ENCODE measurements at regions not wholly inside any gene's neighbourhood (a gene's known extent, or its start where the extent isn't known, plus 50 kb on each side); places are given as distances from the start of the nearest gene placed in this dataset.

DNA sequence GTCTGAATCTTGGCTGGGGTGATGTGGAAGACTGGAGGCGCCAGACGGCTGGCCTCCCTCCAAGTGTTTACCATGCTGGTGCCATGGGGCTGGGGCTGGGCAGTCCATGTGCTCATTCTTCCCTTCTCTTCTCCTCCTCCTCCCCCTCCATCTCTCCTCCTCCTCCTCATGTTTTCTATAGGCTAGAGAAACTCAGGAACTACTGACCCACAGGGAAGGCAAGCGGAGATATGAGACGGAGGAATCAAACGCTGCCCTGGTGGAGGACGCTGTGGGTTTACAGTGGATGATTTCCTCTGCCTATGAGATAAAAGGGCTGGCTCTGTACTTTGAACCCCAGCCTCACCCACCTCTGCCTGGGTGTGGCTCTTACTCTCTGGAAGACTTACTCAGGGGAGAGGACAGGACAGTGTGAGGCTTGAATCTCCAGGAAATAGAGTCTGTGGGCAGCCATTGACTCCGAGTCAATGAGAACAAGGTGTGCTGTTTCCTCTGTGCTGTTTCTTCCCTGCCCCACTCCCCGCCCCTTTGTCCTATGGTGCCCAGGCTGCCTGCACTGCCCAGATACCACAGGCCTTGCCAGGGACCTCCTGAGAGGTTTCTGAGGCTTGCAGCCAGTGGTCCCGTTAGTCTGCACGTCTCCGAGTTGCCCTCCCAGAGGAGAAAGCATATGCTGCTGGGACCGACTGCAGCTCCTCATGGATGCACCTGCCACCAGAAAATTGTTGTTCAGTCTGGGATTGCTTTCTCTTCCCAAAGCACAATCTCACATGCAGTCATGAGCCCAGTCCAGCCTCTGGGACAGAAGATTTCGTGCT lies 132.6 kb upstream of the ARHGAP5 start:
- DNase-seq = no peak

- no peak for DNase-seq
Observed at GRCh38 chr14:31945074-31945613, 132.0 kb upstream of the ARHGAP5 start.

- DNase-seq = no peak
Observed at GRCh38 chr14:31945701-31946100, 131.4 kb upstream of the ARHGAP5 start.

DNA sequence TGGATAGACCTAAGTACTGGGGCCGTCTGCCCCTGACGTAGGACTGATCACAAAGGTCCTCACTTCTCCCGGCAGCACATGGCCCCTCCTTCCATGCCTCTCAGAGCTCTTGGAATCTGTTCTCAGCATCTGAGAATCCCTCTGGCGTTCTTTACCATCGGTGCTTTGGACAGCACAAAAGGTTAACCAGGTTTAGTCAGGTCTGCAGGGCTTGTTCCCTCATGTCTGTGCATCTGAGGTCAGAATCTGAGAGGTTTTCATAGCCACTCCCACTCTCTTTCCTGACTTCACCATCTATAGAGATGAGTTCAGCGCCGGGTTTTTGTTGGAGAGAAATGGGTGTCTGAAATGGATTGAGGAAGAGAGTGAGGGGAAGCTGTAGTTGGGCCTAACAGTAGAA lies 130.0 kb upstream of the ARHGAP5 start:
- no peak for DNase-seq

DNA sequence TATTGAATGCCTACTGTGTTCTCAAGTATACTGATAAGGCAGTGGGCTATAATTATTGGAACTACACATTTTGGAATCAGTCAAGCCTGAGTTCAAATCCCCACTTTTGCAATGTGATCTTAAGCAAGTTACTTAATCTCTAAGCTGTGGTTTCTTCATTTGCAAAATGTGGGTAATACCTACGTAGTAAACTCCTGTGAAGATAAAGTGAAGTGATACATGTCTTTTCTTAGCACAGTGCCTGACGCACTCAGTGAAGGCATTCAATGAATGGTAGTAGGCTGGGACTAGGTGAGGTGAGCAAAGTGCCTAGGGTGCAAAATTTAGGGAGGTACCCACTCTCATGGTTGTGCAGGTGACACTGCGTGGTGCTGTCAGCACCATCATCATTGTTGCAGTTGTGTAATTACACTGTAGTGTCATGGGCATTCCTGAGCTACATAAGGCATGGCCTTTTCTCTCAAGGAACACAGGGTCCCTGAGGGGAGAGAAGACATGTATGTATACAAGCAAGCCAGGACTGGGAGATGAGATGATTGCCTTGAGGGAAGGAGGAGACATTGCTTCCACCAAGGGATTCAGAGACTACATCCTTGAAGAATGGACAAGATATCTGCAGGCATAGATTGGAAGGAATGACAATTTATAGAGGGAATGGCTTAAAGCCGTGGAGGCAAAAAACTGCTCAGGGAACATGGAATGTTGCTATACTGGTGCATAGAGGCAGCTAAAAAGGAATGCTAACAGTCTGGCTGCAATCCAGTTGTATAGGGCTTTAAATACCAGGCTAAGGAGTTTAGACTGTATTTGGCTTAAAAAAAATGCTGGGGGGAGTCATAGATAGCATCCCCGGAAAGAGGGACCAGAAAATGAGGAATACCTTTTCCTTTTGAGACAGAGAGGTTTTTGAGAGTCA lies 129.2 kb upstream of the ARHGAP5 start:
- peak; percentile 64 for DNase-seq

DNA sequence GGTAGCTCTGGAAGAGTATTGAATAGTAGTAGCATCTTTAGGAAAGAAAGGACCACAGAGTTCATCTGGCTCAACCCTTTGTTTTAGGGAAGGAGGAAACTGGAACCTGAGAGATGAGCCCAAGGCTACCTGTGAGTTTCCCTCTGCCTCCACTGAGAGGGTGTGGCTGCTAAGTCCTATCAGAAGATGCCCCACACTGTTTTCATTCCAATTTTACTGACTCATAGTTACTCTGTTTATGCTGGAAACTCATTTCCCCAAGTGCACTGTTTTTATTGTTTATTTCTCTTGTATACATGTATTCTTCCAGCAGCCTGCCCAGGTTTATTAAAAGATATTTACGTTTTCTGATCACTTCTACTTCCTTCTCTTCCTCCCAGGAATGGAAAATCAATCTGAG lies 127.4 kb upstream of the ARHGAP5 start:
- DNase-seq = peak; percentile 38

DNA sequence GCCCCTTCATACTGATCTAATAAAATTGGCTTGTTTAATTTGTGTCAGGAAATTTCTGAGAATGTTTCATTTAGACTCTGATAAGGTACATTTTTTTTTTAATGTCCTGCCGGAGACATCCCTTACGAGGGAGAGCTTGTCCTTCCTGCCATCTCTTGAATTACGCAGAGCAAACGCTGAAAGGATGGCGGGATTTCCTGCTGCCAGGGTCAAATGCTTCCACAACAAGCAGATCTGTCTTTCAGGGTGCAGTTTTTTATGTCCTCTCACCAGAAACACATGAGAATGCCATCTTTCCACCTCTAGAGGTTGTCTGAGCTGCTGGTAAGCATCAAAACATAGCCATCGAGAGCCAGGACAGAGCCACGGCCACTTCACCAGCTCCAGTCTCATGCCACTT lies 126.8 kb upstream of the ARHGAP5 start:
- DNase-seq = no peak

- peak; percentile 66 for DNase-seq
Observed at GRCh38 chr14:31950764-31951637, 126.1 kb upstream of the ARHGAP5 start.

GRCh38 chr14:31951638-31951964 lies 125.5 kb upstream of the ARHGAP5 start:
- no peak for DNase-seq

- no peak for DNase-seq
Observed at GRCh38 chr14:31952573-31952972, 124.5 kb upstream of the ARHGAP5 start.

GRCh38 chr14:31953210-31953609 lies 123.9 kb upstream of the ARHGAP5 start:
- no peak for DNase-seq

GRCh38 chr14:31954991-31955390 lies 122.1 kb upstream of the ARHGAP5 start:
- DNase-seq = peak; percentile 45

DNA sequence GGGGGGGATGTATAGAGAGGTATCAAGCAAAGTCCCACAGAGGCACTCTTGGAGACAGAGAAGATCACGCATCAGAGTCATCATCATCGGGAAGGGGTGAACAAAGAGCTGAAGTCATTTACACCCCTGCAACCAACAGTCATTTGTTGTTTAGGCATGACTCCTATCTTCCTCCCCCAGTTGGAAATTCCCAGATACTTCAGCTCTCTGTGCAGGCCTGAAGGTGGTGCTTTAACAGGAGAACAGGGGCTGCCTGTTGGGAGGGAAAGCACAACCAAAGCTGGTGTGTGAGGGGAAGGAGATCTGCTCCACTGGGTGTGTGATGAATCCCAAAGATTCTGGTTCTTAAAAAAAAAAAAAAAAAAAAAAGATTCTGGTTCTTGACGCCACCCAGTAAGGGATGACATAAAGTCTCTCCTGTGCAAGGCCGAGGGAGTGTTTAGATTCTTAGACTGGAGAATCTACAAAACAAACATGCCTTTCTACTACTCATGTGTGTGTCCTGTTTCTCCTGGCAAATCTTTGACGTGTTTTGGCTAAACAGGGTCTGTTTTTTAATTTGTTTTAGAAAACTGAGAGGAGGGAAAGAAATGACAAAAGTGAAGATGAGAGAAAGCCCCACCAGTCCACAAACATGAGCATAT lies 121.0 kb upstream of the ARHGAP5 start:
- peak; percentile 29 for DNase-seq

DNA sequence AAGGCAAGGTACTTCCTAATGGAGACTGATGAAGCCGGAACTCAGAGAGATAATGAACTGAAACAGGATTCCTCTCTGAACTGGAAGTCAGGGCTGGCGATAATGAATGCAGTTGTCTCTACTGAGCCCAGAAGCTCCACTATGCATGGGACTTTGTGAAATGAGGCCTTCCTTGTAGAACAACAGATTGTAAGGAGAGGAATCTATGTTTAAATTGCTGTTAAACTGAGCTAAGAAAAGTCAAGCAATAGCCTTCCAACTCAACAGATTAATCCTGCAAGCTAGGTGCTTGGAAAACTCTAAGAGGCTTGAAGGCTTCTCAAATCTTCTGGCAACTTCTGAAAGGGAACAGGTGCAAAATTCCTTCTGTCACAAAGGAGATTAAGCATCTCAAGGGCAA lies 119.5 kb upstream of the ARHGAP5 start:
- DNase-seq = no peak

DNA sequence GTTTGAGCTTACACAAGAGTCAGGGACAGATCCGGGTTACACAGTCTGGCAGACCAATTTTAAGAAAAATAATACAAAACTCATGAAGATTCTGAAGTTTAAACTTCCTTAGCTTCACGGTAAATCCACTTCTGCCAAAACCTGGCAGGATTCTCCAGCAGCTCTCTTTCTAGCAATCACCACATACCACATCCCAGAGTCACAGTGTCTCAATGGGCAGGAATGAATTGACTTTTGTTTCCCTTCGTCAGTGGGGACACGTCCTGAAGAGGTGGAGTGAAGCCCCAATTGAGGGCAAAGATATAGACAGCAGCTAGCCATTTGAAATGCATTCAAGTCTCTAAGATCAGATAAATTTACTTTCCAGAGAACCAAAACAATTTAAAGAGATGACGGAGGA lies 117.1 kb upstream of the ARHGAP5 start:
- no peak for DNase-seq

- no peak for DNase-seq
Observed at GRCh38 chr14:31961896-31962295, 115.2 kb upstream of the ARHGAP5 start.

- DNase-seq = no peak
Observed at GRCh38 chr14:31962920-31963319, 114.2 kb upstream of the ARHGAP5 start.

GRCh38 chr14:31963587-31963986 lies 113.5 kb upstream of the ARHGAP5 start:
- no peak for DNase-seq

GRCh38 chr14:31964490-31964889 lies 112.6 kb upstream of the ARHGAP5 start:
- no peak for DNase-seq

DNA sequence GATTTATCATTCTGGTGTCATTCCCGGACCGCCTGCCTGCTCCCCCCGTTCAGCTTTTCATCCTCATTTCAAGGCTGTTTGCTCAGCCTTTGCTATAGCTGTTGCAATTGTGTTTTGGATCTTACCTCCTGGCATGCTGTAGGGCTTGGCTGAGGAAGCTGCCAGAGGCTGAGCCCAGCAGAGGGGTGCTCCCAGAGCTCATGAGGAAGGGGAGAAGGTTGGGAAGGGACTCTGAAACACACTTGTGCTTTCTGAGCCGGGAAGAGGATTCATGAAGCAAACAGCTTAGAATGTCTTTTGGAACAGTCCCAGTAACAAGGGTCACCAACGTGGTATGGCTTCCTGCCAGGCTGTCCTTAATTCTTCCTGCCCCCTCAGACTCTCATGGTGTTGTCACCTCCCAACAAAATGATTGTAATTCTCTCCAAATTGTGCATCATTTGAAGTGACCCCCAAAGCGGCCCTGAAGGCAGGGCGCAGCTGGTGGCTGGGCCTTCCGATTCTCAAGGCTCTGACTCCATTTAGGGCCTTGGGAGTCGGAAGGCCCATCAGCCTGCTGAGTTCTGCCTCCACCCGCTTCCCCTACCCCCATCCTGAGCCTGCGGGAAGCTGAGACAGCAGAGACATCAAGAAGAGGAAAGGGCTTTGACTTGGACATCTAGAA lies 111.9 kb upstream of the ARHGAP5 start:
- DNase-seq = no peak

All from fibroblast of skin of back (primary cell).